Esophagus squamous epithelium (tissue), 4 donors: ENCODE measurements at regions not wholly inside any gene's neighbourhood (a gene's known extent, or its start where the extent isn't known, plus 50 kb on each side); places are given as distances from the start of the nearest gene placed in this dataset.

ENCODE experiments used
- POLR2A ChIP-seq, 4 donors: fragments of 450-650 bp; IDR thresholded peaks; one replicate each; pipeline ENCODE4 v1.6.1; 2017; ENCODE audit warnings: antibody characterized with exemption in 4 of 4, mild to moderate bottlenecking in 4 of 4, moderate library complexity in 3 of 4
- TF ChIP-seq, protein P1 (sequence below), 6 experiments: fragments of 450-650 bp in 4 of 6; fragments of 200-600 bp in 2 of 6; sonication (generic) in 2 of 6; IDR thresholded peaks; one replicate each; pipeline ENCODE4 v1.5.1; 2016 to 2019; ENCODE audit warnings: antibody characterized with exemption in 6 of 6, mild to moderate bottlenecking in 4 of 6, moderate library complexity in 4 of 6

- no peak for TF ChIP-seq POLR2A (IDR thresholded peaks at IDR 0.05)
- TF ChIP-seq, protein P1, sequence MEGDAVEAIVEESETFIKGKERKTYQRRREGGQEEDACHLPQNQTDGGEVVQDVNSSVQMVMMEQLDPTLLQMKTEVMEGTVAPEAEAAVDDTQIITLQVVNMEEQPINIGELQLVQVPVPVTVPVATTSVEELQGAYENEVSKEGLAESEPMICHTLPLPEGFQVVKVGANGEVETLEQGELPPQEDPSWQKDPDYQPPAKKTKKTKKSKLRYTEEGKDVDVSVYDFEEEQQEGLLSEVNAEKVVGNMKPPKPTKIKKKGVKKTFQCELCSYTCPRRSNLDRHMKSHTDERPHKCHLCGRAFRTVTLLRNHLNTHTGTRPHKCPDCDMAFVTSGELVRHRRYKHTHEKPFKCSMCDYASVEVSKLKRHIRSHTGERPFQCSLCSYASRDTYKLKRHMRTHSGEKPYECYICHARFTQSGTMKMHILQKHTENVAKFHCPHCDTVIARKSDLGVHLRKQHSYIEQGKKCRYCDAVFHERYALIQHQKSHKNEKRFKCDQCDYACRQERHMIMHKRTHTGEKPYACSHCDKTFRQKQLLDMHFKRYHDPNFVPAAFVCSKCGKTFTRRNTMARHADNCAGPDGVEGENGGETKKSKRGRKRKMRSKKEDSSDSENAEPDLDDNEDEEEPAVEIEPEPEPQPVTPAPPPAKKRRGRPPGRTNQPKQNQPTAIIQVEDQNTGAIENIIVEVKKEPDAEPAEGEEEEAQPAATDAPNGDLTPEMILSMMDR (IDR thresholded peaks at IDR 0.05), result no peak
Observed at GRCh38 chr2:183375821-183376220, 251.6 kb downstream of the NUP35 start.
